Activated CD4-positive, alpha-beta T cell treated with anti-CD3 and anti-CD28 coated beads, Interleukin-2, amount 50 U/mL, for 16 hours (primary cell): ENCODE measurements at regions not wholly inside any gene's neighbourhood (a gene's known extent, or its start where the extent isn't known, plus 50 kb on each side); places are given as distances from the start of the nearest gene placed in this dataset.
A peak's percentile ranks its signal among the peaks of the same experiment; 100 is the strongest.

Experiments
- DNase-seq: peaks from one replicate; pipeline ENCODE4 v3.0.0-alpha.2; 2020

DNA sequence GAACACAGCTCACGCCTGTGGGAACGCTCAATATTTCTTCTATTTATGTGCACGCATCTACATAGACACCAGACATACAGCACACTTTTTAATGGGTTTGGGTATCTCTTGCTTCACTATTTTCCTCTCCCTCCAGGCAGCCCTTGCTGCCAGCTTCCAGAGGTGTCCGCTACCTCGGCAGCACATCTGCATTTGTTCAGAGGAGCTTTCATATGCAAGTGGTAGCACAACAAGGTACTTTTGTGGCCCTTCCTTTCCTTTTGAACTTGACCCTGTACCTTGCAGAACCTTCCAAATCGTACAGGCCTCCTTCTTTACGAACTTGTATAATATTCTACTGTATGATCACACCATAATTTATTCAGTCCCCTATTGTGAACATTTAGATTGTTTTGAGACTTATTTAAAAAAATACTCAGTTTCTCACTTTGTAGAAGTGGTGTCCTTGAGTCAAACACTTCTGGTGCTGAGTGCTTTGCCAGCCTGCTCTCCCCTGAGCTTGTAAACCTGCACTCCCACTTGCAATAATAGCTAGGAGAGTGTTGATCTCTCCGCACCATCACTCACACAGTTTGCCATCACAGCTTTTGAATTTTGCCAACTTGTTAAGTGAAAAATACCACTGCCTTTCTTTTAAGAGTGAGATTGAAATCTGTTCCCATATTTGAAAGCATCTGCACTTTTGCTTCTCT is 106.0 kb upstream of the ZNF32 start:
- DNase-seq: no peak

DNA sequence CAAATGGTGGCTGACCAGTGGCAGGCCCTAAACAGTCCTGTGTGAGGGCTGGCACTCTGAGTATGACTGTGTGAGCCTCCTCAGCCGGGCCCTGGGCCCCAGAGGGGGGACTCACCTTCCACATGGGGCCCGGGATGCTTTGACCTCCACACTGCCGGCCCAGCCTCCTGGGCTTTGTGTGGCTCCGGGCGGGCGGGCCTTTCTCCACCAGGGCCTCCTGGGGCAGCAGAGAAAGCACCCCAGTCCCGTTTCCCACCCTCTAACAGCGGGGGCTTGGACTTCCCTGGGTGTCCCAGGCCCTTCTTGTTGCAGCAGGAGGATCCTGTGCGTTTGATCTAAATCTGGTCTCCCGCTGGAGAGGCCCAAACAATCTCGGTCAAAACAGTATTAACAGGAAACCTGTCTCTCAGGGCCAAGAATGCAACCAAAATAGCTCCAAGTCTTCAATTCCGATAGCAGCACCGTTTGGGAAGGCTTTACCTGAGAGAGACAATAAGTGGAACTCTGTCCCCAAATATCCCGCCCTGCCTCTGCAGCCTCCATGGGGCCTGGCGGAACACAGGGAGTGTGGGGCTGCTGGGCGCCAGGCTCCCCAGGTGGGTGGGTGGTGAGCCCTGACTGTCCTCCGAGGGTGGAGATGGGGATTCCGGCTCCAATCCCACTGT is 104.8 kb upstream of the ZNF32 start:
- no peak for DNase-seq

DNA sequence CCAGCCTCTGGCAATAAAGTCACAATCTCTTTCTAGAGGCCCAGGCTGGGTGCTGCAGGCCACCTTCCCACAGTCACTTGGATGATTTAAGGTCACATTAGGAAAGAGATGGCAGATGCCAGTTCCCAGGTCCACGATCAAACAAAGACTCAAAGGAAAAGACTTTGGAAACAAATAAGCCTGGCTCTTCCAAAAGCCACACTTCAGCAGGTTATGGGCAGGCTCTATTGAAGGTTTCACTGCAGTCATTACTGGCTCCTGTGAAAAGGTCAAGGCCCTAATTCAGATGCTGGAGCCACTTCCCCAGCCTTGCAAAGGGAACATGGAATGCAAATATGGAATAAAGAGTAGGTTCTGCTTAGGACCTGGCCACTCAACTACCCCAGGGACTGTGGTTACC is 104.0 kb upstream of the ZNF32 start:
- DNase-seq: no peak

GRCh38 chr10:43751646-43752045 is 103.0 kb upstream of the ZNF32 start:
- DNase-seq: no peak

DNA sequence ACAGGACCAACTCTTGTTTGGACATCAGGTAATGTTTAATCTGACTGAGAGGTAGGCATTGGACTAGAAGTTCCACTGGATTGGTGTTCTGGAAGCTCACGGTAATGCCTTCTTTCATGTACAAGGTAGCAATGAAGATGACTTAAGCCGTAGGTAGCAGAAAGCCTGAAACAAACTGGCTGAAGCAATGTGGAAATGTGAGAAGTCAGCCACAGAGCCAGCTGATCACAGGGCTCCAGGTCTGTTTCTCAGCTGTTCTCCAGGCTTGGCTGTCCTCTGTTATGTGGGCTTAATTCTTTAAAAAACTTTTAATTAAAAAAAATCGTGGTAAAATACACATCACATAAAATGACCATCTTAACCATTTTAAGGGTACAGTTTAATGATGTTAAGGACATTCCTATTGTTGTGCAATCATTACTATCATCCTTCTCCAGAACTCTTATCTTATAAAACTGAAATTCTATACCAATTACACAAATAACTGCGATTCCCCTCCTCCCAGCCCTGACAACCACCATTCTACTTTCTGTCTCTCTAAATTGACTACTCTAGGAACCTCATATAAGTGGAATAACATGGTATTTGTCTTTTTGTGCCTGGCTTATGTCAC is 101.4 kb upstream of the ZNF32 start:
- no peak for DNase-seq

DNA sequence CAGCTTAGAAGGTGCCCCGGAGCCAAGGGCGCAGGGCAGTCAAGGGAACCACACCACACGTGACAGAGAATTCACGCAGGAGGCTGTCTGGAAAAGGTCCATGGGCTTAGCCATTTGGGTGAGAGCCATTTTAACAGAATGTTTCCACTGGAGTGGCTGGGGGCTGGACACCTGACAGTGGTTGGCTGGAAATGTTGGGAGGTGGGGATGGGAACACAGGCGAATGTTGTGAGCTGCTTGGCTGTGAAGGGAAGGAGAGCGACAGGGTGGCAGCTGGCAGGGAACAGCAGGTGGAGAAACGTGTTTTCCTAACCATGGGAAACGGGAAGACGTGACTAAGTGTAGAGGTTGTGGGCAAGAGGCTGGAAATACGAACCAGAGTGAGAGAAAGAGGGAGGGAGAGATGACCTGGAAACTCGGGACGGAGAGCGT is 100.5 kb upstream of the ZNF32 start:
- DNase-seq: no peak

DNA sequence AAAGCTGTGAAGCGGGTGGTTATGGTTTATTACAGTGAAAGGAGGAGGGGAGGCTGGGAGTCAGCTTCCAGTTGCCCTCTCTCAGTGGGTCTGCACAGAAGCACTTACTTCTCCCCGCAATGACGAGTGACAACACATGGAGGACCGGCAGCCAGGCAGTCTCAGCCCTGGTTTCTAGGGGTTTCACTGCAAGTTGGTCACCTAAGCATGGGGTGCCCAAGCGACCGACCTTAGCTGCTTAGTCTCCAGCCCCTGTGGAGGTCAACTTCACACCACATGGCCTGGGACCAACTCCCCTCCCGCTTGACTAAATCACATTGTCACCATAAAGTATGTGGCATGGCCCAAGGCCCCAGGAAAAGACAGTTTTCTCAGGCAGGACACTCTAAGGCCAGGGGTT is 99.9 kb upstream of the ZNF32 start:
- DNase-seq: no peak

DNA sequence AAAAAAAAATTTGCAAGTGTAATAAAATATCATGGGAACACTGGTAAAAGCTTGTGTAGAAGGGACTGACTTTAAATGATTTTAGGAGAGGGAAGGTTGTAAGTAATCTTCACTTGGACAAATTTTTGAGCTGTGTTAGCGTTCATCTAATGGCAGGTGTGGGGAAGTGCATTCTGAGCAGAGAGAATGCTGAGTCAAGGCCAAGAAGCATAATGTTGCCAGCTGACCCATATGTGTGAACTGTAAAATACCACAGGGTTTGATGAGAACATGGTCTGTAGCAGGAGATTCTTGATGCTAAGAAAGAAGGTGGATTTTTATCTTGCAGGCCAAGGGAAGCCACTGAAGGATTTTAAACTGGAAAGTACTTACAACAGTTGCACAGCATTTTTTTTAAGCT is 98.2 kb upstream of the ZNF32 start:
- no peak for DNase-seq

GRCh38 chr10:43739161-43739560 is 90.5 kb upstream of the ZNF32 start:
- no peak for DNase-seq

DNA sequence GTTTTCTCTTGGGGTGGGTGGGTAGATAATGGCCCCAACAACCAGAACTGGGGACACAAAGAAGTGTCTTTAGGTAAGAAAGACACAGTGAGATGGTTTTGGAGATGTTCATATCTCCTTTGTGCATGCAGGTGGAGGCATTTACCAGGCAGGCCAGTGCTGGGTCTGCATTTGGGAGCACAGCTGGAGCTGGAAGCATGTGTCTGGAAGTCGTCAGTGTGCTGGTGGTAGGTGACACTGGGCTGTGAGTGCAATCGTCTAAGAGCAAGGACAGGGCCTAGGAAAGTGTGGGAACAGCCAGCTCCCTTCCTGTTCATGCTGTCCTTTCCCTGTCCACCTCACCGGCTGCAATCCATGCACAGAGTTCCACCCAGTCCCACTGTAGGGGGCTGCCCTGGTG is 88.3 kb upstream of the ZNF32 start:
- no peak for DNase-seq

- no peak for DNase-seq
Measured at GRCh38 chr10:43735907-43736306, 87.2 kb upstream of the ZNF32 start.

- peak; percentile 21 for DNase-seq
Measured at GRCh38 chr10:43734716-43735115, 86.0 kb upstream of the ZNF32 start.

- DNase-seq: no peak
Measured at GRCh38 chr10:43731486-43731885, 82.8 kb upstream of the ZNF32 start.

GRCh38 chr10:43728425-43728824 is 79.7 kb upstream of the ZNF32 start:
- no peak for DNase-seq

DNA sequence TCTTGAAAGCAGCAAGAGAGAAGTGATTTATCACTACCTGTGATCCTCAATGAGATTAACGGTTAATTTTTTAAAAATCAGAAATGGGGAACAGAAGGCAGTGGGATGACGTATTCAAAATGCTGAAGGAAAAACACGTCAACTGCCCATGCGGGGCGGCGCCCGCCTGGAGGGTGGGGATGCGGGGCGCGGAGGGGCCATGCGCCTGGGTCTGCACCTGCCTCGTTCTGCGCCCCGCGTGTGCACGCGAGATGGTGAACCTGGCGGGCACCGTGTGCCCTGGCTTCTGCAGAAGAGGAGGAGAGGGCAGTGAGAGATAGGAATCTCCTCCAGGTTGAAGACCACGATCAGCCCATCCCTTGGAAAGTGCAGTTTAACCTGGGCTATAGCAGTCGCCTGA is 79.3 kb upstream of the ZNF32 start:
- DNase-seq: no peak

- no peak for DNase-seq
Measured at GRCh38 chr10:43715334-43715733, 66.7 kb upstream of the ZNF32 start.

DNA sequence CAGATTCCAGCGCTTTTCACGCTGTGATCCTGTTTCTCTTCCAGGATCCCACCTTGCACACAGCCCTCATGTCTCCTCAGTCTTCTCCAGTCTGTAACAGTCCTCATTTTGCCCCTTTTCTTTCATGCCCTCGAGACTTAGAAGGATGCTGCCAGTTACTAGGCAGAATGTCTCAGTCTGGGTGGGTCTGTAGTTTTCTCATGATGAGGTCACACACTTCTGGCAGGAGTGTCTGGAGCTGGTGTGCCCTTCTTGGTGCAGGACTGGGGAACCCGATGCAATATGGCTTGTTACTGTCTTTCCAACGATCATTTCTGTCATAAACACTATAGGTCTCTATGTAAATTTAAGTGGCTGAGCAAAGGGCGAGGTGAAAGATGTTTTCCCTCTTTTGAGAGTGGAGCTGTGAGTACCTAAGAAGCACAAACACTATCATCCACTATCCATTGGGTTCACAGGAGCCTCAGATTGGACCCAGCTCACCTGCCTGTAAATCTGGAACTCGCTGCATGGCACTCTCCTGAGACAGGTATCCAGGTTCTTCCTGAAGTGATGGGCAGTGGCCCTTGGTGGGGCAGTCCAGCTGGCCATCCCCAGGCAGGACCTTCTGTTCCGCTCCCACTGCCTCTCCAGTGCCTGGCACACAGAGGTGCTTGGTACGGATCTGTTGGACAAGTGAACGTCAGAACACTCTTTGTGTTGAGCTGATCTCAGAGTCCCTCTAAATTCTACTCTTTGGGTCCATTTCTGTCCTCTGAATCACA is 64.3 kb upstream of the ZNF32 start:
- DNase-seq: no peak

DNA sequence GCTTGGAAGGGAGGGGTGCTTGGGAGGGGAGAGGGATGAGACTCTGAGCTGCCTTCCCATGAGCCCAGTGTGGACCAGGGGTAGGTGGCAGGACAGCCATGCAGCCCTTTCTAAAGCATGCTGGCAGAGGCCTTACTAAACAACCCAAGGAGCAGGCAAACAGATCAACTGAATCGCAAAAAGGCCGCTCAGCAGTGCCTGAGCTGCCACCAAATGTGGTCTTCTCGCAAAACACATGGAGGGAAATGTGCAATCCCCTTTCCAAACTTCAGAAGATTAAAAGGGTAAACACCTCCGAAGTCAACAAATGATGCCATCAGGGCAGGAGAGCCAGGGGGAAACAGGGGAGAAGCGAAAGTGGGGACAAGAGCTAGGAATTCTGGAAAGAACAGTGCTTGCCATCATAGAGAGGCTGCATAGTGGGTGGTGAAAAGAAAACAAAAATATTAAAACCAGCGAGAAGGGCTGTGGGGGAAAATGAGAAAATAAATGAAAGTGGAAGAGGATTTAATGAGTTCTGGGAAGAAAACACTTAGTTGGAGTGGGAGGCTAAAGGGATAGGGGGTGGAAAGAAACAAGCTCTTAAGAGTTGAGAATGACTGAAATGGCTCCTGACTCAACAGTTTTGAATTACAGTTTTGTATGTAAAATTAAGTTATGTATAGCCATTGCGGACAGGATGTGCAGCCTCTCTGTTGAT is 62.2 kb upstream of the ZNF32 start:
- DNase-seq: no peak

DNA sequence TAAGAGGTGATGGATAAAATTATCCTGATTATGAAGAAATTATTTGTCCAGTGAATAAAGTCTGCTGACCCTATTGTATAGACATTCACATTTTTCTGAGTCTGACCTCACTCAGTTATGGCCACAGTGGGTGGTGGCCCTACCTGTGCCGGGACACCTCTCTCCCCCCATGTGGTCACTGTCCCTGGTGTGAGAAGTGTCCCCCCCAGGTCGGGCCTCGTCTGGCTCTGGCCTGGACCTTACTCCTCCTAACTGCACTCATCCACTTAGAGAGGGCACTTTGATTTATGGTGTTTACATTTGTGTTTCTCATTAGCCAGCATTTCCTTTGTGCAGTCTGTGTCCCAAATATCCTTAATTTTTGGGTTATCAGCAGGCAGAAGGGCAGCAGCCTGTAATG is 59.6 kb upstream of the ZNF32 start:
- DNase-seq: no peak

DNA sequence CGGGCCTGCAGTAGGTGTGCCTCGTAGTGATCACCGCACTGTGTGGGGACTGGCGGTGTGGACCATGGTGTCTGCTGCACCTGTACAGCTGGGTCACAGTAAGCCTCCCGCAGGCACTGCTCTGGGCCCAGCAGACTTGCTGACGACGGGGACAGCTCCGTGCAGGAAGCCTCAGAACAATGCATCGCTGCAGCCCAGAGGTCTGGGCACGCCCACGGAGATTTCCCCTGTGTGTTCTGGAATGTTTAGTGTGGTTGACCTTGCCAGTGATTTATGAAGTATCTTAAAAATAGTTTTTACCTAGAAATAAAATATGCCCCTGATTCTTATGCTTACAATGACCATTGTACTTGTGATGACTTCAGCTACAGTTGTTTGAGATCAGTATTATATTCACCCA is 59.1 kb upstream of the ZNF32 start:
- DNase-seq: no peak

GRCh38 chr10:43706166-43706565 is 57.5 kb upstream of the ZNF32 start:
- DNase-seq: no peak

DNA sequence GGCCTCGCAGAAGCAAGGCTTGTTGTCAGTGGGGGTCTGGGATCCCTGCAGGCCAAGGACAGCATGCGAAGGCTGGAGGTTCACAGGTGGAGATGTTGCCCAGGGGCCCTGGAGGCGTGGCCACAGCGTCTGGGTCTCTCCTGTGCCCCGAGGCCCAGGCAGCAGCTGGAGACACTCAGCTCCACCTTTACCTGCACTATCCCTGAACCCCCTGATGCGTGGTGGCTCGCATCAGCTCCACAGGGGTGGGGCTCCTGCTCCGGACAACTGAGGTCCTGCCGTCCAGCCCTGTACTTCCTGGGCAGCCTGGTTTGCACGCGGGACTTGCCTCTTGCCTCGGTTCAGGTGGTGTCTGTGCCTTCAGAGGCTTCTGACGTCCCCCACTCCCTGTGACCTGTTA is 54.6 kb upstream of the ZNF32 start:
- DNase-seq: no peak

- no peak for DNase-seq
Measured at GRCh38 chr10:43702936-43703281, 54.2 kb upstream of the ZNF32 start.
